Breast epithelium (tissue), 4 donors: ENCODE measurements at regions not wholly inside any gene's neighbourhood (a gene's known extent, or its start where the extent isn't known, plus 50 kb on each side); places are given as distances from the start of the nearest gene placed in this dataset.

Experiments
- DNase-seq, 2 donors: peaks; one replicate each; pipeline ENCODE4 v3.0.0-alpha.2; 2019; ENCODE audit warnings: low spot score in 2 of 2
- H3K27ac ChIP-seq, 2 donors: fragments of 200-600 bp; sonication (generic) in 1 of 2; one replicate each; pipeline ENCODE4 v1.5.1; 2016 to 2019; ENCODE audit warnings: mild to moderate bottlenecking in 1 of 2
- H3K27me3 ChIP-seq, 2 donors: fragments of 200-600 bp; sonication (generic) in 1 of 2; one replicate each; pipeline versions ENCODE4 v1.5.1 to v1.6.0; 2017 to 2019; ENCODE audit warnings: control low read depth in 1 of 2, mild to moderate bottlenecking in 1 of 2
- H3K36me3 ChIP-seq: fragments of 200-600 bp; one replicate; pipeline ENCODE4 v1.5.1; 2019
- H3K4me1 ChIP-seq, 2 donors: fragments of 200-600 bp; sonication (generic); one replicate each; pipeline ENCODE4 v1.5.1; 2016 to 2019; ENCODE audit warnings: control low read depth in 1 of 2
- H3K4me3 ChIP-seq, 3 donors: fragments of 200-600 bp; sonication (generic); 1 replicate in 2 of 3; 2 replicates in 1 of 3; pipeline ENCODE4 v1.5.1; 2016 to 2019; ENCODE audit warnings: mild to moderate bottlenecking in 3 of 3, moderate library complexity in 2 of 3
- H3K9me3 ChIP-seq, 2 donors: fragments of 200-600 bp; sonication (generic) in 1 of 2; one replicate each; pipeline ENCODE4 v1.5.1; 2016 to 2019; ENCODE audit warnings: control low read depth in 1 of 2
- POLR2A ChIP-seq: fragments of 450-650 bp; IDR thresholded peaks from one replicate; pipeline ENCODE4 v1.6.1; 2016; ENCODE audit warnings: antibody characterized with exemption, mild to moderate bottlenecking, moderate library complexity
- POLR2AphosphoS5 ChIP-seq, 3 donors: sonication (generic); formaldehyde crosslinking; IDR thresholded peaks; one replicate each; pipeline ENCODE4 v1.6.1; 2017; ENCODE audit warnings: antibody characterized with exemption in 3 of 3
- intact Hi-C: fragments of 100-400 bp; cut with DNase I; formaldehyde crosslinking; loops from one replicate; pipeline ENCODE4 v1.15.1; 2023; ENCODE audit warnings: low total_unique reads
- TF ChIP-seq, protein P1 (sequence below), 3 donors: fragments of 450-650 bp; IDR thresholded peaks; one replicate each; pipeline ENCODE4 v1.5.1; 2016 to 2017; ENCODE audit warnings: antibody characterized with exemption in 3 of 3, mild to moderate bottlenecking in 3 of 3, moderate library complexity in 3 of 3

DNA sequence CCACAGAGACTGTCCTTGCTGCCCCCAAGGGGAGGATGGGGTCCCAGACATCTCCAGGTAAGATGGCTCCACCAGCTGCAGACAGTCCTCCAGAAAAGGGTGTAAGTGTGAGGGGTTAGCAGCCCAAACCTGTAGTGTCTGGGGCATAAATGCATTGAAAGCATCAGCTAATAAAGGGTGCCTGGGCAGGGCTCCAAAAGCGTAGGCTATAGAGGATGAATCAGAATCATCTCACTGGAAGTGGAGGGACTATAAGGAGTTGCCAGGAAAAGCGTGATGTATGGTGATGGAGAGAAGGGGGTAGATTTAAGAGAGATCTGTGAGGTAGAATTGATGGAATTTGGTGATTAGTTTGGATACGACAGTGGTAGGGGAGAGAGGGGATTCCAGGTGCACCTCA is 79.9 kb upstream of the ONECUT1 start:
- TF ChIP-seq, protein P1, sequence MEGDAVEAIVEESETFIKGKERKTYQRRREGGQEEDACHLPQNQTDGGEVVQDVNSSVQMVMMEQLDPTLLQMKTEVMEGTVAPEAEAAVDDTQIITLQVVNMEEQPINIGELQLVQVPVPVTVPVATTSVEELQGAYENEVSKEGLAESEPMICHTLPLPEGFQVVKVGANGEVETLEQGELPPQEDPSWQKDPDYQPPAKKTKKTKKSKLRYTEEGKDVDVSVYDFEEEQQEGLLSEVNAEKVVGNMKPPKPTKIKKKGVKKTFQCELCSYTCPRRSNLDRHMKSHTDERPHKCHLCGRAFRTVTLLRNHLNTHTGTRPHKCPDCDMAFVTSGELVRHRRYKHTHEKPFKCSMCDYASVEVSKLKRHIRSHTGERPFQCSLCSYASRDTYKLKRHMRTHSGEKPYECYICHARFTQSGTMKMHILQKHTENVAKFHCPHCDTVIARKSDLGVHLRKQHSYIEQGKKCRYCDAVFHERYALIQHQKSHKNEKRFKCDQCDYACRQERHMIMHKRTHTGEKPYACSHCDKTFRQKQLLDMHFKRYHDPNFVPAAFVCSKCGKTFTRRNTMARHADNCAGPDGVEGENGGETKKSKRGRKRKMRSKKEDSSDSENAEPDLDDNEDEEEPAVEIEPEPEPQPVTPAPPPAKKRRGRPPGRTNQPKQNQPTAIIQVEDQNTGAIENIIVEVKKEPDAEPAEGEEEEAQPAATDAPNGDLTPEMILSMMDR (IDR thresholded peaks at IDR 0.05): no peak
- TF ChIP-seq POLR2AphosphoS5 (IDR thresholded peaks at IDR 0.05) (no peak), POLR2A (no peak)
- H3K9me3 ChIP-seq: peaks cover 0 to 13% of the 10 kb centered on the region in 2 donors
- H3K27me3 ChIP-seq: peaks cover 0 to 9% of the 10 kb centered on the region in 2 donors

DNA sequence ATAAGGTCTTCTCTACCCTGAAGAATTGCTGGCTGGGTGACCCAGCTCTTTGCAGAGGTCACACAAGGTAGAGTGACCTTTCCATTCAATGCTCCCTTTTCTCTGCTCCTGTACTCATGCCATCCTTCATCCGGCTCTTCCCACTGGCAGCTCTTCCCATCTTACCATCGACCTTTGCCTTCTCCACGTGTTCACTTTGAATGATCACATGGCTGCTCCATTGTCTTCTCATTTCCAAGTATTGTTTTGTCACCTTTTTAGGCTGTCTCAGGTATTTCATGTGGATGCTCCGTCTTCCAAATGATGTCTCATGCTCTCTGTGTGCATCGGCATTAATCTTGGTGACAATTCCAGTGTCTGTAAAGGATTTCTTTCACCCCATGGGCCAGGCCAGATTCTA is 76.6 kb upstream of the ONECUT1 start:
- Histone ChIP-seq H3K36me3 (no peaks in the 10 kb centered on the region), H3K27me3 (peaks cover 0 to 9% of the 10 kb centered on the region in 2 donors), H3K4me1 (no peaks in the 10 kb centered on the region), H3K9me3 (peaks cover 0 to 18% of the 10 kb centered on the region in 2 donors), H3K27ac (no peak overlapping the region), H3K4me3 (no peak overlapping the region)
- TF ChIP-seq, protein P1 (IDR thresholded peaks at IDR 0.05): no peak
- TF ChIP-seq POLR2AphosphoS5 (IDR thresholded peaks at IDR 0.05): no peak
- TF ChIP-seq POLR2A: no peak
- DNase-seq: no peak
- intact Hi-C loops: no loop called here

More for the DNA sequence above, 79.9 kb upstream of the ONECUT1 start:
- Histone ChIP-seq H3K36me3 (no peaks in the 10 kb centered on the region), H3K4me3 (no peak overlapping the region), H3K4me1 (no peaks in the 10 kb centered on the region), H3K27ac (no peak overlapping the region)
- intact Hi-C loops: no loop called here
- no peak for DNase-seq

DNA sequence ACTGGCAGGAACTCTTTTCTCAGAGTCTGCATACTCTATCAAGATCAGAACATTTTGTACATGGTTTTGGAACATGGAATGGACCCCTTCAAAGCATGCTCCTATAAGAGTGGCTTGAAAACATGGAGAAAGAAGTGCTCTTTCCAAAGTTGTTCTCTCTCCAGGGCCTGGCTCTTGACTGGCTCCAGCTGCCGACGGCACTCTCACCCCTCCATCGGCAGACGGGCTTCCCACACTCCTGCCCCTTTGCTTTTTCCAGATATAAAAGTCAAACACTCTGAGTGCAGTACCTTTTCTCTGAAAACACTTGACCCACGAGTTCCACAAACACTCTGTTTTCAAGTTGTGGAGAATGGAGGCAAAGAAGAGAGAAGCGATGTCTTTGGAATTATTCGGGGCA is 72.5 kb upstream of the ONECUT1 start:
- intact Hi-C loops: no loop called here
- TF ChIP-seq POLR2AphosphoS5 (IDR thresholded peaks at IDR 0.05): no peak
- TF ChIP-seq, protein P1 (IDR thresholded peaks at IDR 0.05): no peak
- TF ChIP-seq POLR2A: no peak
- Histone ChIP-seq H3K9me3 (peaks cover 0 to 18% of the 10 kb centered on the region in 2 donors), H3K27ac (no peak overlapping the region), H3K27me3 (peaks cover 0 to 20% of the 10 kb centered on the region in 2 donors), H3K4me1 (no peaks in the 10 kb centered on the region), H3K4me3 (no peak overlapping the region), H3K36me3 (no peaks in the 10 kb centered on the region)
- no peak for DNase-seq

DNA sequence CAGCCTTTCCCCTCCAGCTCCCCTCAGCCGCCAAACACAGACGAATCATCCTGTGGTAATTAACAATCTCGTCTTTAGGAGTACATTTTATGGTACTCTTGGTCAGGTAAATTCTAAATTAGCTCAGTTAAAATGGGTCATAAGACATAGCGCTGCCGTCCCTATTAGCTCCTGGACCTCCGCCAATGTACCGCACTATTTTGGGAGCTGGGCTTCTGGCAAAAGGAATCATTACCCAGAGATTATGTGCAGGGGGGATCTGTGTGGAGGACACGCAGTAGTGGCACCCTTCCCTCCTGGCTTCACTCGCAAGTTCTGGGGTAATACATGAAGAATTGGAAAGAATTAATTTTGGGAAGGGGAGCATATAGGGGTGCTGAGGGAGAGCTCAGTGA is 68.6 kb upstream of the ONECUT1 start:
- no peak for DNase-seq
- TF ChIP-seq POLR2A: no peak
- no peaks in the 10 kb centered on the region for H3K36me3 ChIP-seq
- no peak overlapping the region for H3K4me3 ChIP-seq
- H3K27me3 ChIP-seq: peaks cover 0 to 29% of the 10 kb centered on the region in 2 donors
- intact Hi-C loops: loop anchor here (5.0 kb wide), 1 partner anchor 1689 kb away; no protein-coding TSS in a partner anchor
- no peaks in the 10 kb centered on the region for H3K9me3 ChIP-seq
- H3K4me1 ChIP-seq: no peaks in the 10 kb centered on the region
- H3K27ac ChIP-seq: no peak overlapping the region

DNA sequence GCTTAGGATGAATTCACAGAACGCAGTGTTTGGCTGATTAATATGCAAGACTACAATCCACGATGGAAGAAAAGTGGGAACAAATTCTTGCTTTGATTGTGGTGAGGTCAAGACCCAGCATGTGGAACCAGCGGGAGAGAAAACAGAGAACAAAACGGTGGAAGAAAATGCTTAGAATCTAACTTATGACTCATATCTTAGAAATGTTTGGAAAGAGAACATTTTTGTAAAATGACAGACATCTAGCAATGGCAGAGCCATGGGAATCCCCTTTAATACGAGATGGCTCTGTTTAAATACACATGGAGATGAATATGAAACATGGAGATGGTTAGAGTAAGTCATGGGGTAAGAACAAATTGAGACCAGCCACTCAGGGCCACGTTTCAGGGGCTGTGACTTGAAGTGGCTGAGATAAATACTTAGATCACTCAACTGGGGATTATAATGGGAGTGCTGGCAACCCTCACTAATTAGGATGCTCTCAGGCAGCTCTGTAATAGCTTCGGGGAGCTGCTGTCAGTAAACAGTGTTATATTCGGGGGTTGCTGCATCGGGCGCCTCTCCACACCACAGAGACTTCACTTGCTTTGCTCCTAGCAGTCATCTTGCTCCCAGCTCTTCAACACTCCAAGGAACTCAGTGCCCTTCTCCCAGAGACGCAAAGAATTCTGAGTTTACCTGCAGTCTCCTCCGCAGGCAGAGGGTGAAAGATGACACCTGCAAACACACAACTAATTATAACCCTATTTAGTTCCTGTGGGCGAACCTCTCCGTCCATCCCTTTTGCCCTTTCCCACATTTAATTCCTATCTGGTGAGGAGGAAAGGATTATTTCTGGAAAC is 68.0 kb upstream of the ONECUT1 start:
- TF ChIP-seq POLR2A (no peak), POLR2AphosphoS5 (IDR thresholded peaks at IDR 0.05) (no peak)
- TF ChIP-seq, protein P1 (IDR thresholded peaks at IDR 0.05): no peak

More for the DNA sequence above, 68.0 kb upstream of the ONECUT1 start:
- intact Hi-C loops: loop anchor here (5.0 kb wide), 1 partner anchor 1689 kb away; no protein-coding TSS in a partner anchor
- Histone ChIP-seq H3K9me3 (no peaks in the 10 kb centered on the region), H3K27ac (no peak overlapping the region), H3K4me1 (no peaks in the 10 kb centered on the region), H3K27me3 (peaks cover 0 to 29% of the 10 kb centered on the region in 2 donors), H3K4me3 (no peak overlapping the region), H3K36me3 (no peaks in the 10 kb centered on the region)
- no peak for DNase-seq
